ENCODE measurements at regions not wholly inside any gene's neighbourhood (a gene's known extent, or its start where the extent isn't known, plus 50 kb on each side); places are given as distances from the start of the nearest gene placed in this dataset.

- TF ChIP-seq CTCF (IDR thresholded peaks at IDR 0.05; ENCODE audit: low read depth, low read length, missing input control) (no peak), SP1 (IDR thresholded peaks at IDR 0.05) (no peak), REST (IDR thresholded peaks at IDR 0.05) (no peak), ATF3 (IDR thresholded peaks at IDR 0.05) (no peak), YY1 (IDR thresholded peaks at IDR 0.05) (no peak), GABPA (IDR thresholded peaks at IDR 0.05 in 1 of 2, conservative IDR thresholded peaks at IDR 0.05 in 1 of 2) (no peak), HNF4G (IDR thresholded peaks at IDR 0.05) (no peak), RAD21 (IDR thresholded peaks at IDR 0.05) (no peak)
These were observed 80.3 kb upstream of the PTBP2 start for GRCh38 chr1:96641282-96641681.

Measured in liver (tissue), 3 donors.